Activated CD8-positive, alpha-beta memory T cell treated with anti-CD3 and anti-CD28 coated beads, Interleukin-2, amount 50 U/mL, for 4 hours (primary cell): ENCODE measurements at regions not wholly inside any gene's neighbourhood (a gene's known extent, or its start where the extent isn't known, plus 50 kb on each side); places are given as distances from the start of the nearest gene placed in this dataset.
"Not testable (repeated sequence)": the region's sequence is repeated elsewhere in the genome, so short reads cannot be mapped to it uniquely, and the experiment has no call there.

Source experiments
- DNase-seq: peaks from one replicate; pipeline ENCODE4 v3.0.0-alpha.2; 2020

GRCh38 chr5:156164306-156164705 is 162.7 kb upstream of the SGCD start:
- DNase-seq, result no peak

- DNase-seq, result no peak
Observed at GRCh38 chr5:156169495-156169894, 157.5 kb upstream of the SGCD start.

- no peak for DNase-seq
Observed at GRCh38 chr5:156170351-156170961, 156.5 kb upstream of the SGCD start.

- no peak for DNase-seq
Observed at GRCh38 chr5:156174225-156174624, 152.7 kb upstream of the SGCD start.

GRCh38 chr5:156178117-156178516 is 148.8 kb upstream of the SGCD start:
- no peak for DNase-seq

- DNase-seq, result no peak
Observed at GRCh38 chr5:156181656-156182055, 145.3 kb upstream of the SGCD start.

GRCh38 chr5:156182174-156182967 is 144.6 kb upstream of the SGCD start:
- DNase-seq, result no peak

GRCh38 chr5:156186760-156187159 is 140.2 kb upstream of the SGCD start:
- no peak for DNase-seq

- DNase-seq, result no peak
Observed at GRCh38 chr5:156188016-156188415, 138.9 kb upstream of the SGCD start.

- DNase-seq, result no peak
Observed at GRCh38 chr5:156189628-156190027, 137.3 kb upstream of the SGCD start.

- no peak for DNase-seq
Observed at GRCh38 chr5:156191547-156191946, 135.4 kb upstream of the SGCD start.

- DNase-seq, result no peak
Observed at GRCh38 chr5:156197042-156197635, 129.8 kb upstream of the SGCD start.

- DNase-seq, result no peak
Observed at GRCh38 chr5:156199045-156199444, 127.9 kb upstream of the SGCD start.

- no peak for DNase-seq
Observed at GRCh38 chr5:156200938-156201787, 125.8 kb upstream of the SGCD start.

- DNase-seq, result no peak
Observed at GRCh38 chr5:156201788-156202403, 125.1 kb upstream of the SGCD start.

- no peak for DNase-seq
Observed at GRCh38 chr5:156208271-156208670, 118.7 kb upstream of the SGCD start.

- DNase-seq, result no peak
Observed at GRCh38 chr5:156218367-156219158, 108.4 kb upstream of the SGCD start.

- DNase-seq, result no peak
Observed at GRCh38 chr5:156219483-156220005, 107.4 kb upstream of the SGCD start.

- no peak for DNase-seq
Observed at GRCh38 chr5:156221816-156222215, 105.1 kb upstream of the SGCD start.

GRCh38 chr5:156223547-156223946 is 103.4 kb upstream of the SGCD start:
- no peak for DNase-seq

- not testable (repeated sequence) for DNase-seq
Observed at GRCh38 chr5:156226485-156226884, 100.5 kb upstream of the SGCD start.

- DNase-seq, result no peak
Observed at GRCh38 chr5:156230887-156231286, 96.1 kb upstream of the SGCD start.
